ENCODE measurements at regions not wholly inside any gene's neighbourhood (a gene's known extent, or its start where the extent isn't known, plus 50 kb on each side); places are given as distances from the start of the nearest gene placed in this dataset.

DNA sequence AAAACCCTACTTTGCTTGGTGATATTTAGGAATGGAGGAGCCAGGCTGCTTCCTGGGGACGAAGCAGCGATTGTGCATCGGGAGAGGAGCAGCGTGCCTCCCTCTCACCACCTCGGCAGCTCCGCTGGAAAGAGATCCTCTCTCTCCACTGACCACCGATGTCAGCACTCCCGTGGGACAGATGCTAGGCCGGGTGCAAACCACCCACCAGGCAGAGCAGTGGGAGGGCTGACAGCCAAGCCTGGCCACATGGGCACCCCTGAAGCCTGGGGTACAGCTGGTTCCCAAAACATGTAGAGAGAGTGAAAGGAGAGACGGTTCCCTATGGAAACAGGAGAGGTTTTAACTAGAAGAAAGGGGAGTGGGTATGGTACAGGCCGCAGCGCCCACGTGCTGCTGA, 220.0 kb downstream of the ANKRD60 start:
- TF ChIP-seq, protein P1, sequence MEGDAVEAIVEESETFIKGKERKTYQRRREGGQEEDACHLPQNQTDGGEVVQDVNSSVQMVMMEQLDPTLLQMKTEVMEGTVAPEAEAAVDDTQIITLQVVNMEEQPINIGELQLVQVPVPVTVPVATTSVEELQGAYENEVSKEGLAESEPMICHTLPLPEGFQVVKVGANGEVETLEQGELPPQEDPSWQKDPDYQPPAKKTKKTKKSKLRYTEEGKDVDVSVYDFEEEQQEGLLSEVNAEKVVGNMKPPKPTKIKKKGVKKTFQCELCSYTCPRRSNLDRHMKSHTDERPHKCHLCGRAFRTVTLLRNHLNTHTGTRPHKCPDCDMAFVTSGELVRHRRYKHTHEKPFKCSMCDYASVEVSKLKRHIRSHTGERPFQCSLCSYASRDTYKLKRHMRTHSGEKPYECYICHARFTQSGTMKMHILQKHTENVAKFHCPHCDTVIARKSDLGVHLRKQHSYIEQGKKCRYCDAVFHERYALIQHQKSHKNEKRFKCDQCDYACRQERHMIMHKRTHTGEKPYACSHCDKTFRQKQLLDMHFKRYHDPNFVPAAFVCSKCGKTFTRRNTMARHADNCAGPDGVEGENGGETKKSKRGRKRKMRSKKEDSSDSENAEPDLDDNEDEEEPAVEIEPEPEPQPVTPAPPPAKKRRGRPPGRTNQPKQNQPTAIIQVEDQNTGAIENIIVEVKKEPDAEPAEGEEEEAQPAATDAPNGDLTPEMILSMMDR (IDR thresholded peaks at IDR 0.05 in 4 of 5, conservative IDR thresholded peaks at IDR 0.05 in 1 of 5), result no peak
- no peak for TF ChIP-seq POLR2A (IDR thresholded peaks at IDR 0.05)
